ENCODE measurements at regions not wholly inside any gene's neighbourhood (a gene's known extent, or its start where the extent isn't known, plus 50 kb on each side); places are given as distances from the start of the nearest gene placed in this dataset.

DNA sequence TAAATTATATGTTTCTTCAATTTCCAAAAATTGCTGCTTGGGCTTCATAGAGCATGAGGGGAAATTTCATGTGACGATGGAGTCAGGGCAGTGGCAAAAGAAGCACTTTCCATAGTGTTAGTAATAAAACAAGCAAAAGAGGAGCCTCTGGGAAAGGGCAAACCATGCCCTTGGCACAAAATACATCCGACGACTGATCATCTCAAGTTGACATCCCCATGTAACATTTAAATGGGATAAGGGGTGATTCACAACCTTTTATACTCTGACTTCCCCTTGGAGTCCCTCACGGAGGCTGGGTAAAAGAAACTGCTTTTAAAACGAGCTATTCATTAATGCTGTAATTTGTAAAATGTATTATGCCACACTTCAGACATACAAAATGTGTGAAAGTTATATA lies 161.4 kb upstream of the DMRT1 start:
- POLR2A ChIA-PET: no interaction called here
- H3K36me3 ChIP-seq (ENCODE audit: control insufficient read depth in 2 of 2, insufficient read depth in 1 of 2, low read length in 2 of 2): no peaks in the 10 kb centered on the region
- CTCF ChIA-PET: interaction anchor here (0.8 kb wide), 1 partner anchor 622 kb away, joined by 3 read pairs; no protein-coding TSS in a partner anchor

DNA sequence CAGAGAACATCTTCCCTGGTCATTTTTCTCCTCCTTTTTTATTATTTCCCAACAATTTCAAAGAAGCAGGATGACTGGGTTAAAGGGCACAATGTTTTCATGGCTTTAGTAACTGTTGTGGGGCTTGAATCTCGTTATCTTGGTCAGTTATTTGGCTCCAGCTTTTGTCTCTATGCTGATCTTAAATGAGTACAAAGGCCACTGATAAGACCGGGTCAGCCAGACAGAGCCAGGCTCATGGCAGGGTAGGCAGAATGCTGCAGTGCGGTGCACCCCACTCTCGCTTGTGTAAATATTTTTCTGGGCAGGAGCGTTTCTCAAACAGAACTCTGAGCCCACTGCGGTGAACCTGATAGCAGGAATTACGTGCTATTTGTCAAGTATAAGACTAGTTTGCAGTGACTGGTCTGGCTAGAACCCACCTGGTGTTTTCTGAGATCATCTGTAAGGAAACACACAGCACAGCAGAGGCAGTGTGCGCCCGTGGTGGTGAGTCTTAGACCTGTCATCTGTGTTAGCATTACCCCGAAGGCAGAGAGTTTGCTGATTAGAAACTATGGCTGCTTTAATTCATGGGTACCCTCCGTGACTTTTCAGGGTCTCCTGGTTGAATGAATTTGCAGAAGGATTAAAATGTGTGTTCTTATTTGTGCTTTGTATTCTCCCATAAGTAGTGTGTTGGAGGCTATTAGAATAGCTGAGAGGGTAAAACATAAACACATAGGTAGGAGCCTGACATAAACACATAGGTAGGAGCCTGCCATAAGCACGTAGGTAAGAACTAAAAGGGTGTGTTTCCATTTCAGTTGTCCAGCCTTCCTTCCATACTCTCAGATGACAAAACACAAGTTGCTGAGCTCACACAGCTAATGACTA lies 158.6 kb upstream of the DMRT1 start:
- no peaks in the 10 kb centered on the region for H3K9me3 ChIP-seq (ENCODE audit: control insufficient read depth, insufficient read depth, low read depth, low read length)
- no peak overlapping the region for H3K27ac ChIP-seq (ENCODE audit: extremely low read depth, low read depth, low read length)
- ChIA-PET POLR2A (interaction anchor here (0.6 kb wide), 1 partner anchor 122 kb away, joined by 3 read pairs; no protein-coding TSS in a partner anchor), CTCF (interaction anchor here (1.0 to 1.3 kb wide), 2 partner anchors 11 to 72 kb away, joined by 3 read pairs; no protein-coding TSS in a partner anchor)
- H3K4me3 ChIP-seq (ENCODE audit: low read depth, low read length): no peak overlapping the region
- peak; percentile 56; the same call in 1 of the 2 replicates for TF ChIP-seq TRIM28 (IDR thresholded peaks at IDR 0.05; ENCODE audit: borderline replicate concordance, low read length)
- TF ChIP-seq ZNF473 (tag by site-specific recombination; IDR thresholded peaks at IDR 0.05): no peak
- no peaks in the 10 kb centered on the region for H3K36me3 ChIP-seq (ENCODE audit: control insufficient read depth in 2 of 2, insufficient read depth in 1 of 2, low read length in 2 of 2)
- peaks cover 11% of the 10 kb centered on the region; the same call in 1 of the 2 replicates for H3K4me1 ChIP-seq (ENCODE audit: control insufficient read depth, insufficient read depth, low read length)

More for the DNA sequence above, 161.4 kb upstream of the DMRT1 start:
- H3K4me1 ChIP-seq (ENCODE audit: control insufficient read depth, insufficient read depth, low read length): peaks cover 13% of the 10 kb centered on the region; the same call in 1 of the 2 replicates
- H3K9me3 ChIP-seq (ENCODE audit: control insufficient read depth, insufficient read depth, low read depth, low read length): no peaks in the 10 kb centered on the region
- TF ChIP-seq ZEB2 (tag by site-specific recombination; IDR thresholded peaks at IDR 0.05) (no peak), ZNF658 (tag by site-specific recombination; IDR thresholded peaks at IDR 0.05) (no peak), ZNF19 (tag by site-specific recombination; IDR thresholded peaks at IDR 0.05; ENCODE audit: low read depth) (no peak), ZBTB7A (tag by site-specific recombination; IDR thresholded peaks at IDR 0.05; ENCODE audit: low read depth) (no peak), ZNF140 (tag by site-specific recombination; IDR thresholded peaks at IDR 0.05) (no peak), RBAK (tag by site-specific recombination; IDR thresholded peaks at IDR 0.05) (no peak), ZNF112 (tag by site-specific recombination; IDR thresholded peaks at IDR 0.05) (no peak), ZNF48 (tag by site-specific recombination; IDR thresholded peaks at IDR 0.05) (no peak), ZNF654 (tag by site-specific recombination; IDR thresholded peaks at IDR 0.05; ENCODE audit: low read depth) (no peak), ZNF221 (tag by site-specific recombination; IDR thresholded peaks at IDR 0.05; ENCODE audit: borderline replicate concordance) (no peak), ZNF621 (tag by site-specific recombination; IDR thresholded peaks at IDR 0.05) (no peak), ZNF354C (tag by site-specific recombination; IDR thresholded peaks at IDR 0.05; ENCODE audit: borderline replicate concordance, low read depth) (no peak)
- TF ChIP-seq, protein P1, sequence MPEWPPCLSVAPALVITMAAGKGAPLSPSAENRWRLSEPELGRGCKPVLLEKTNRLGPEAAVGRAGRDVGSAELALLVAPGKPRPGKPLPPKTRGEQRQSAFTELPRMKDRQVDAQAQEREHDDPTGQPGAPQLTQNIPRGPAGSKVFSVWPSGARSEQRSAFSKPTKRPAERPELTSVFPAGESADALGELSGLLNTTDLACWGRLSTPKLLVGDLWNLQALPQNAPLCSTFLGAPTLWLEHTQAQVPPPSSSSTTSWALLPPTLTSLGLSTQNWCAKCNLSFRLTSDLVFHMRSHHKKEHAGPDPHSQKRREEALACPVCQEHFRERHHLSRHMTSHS (tag by site-specific recombination; IDR thresholded peaks at IDR 0.05): no peak
- TF ChIP-seq, protein P2, sequence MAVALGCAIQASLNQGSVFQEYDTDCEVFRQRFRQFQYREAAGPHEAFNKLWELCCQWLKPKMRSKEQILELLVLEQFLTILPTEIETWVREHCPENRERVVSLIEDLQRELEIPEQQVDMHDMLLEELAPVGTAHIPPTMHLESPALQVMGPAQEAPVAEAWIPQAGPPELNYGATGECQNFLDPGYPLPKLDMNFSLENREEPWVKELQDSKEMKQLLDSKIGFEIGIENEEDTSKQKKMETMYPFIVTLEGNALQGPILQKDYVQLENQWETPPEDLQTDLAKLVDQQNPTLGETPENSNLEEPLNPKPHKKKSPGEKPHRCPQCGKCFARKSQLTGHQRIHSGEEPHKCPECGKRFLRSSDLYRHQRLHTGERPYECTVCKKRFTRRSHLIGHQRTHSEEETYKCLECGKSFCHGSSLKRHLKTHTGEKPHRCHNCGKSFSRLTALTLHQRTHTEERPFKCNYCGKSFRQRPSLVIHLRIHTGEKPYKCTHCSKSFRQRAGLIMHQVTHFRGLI (tag by site-specific recombination; IDR thresholded peaks at IDR 0.05): no peak
- TF ChIP-seq, protein P3, sequence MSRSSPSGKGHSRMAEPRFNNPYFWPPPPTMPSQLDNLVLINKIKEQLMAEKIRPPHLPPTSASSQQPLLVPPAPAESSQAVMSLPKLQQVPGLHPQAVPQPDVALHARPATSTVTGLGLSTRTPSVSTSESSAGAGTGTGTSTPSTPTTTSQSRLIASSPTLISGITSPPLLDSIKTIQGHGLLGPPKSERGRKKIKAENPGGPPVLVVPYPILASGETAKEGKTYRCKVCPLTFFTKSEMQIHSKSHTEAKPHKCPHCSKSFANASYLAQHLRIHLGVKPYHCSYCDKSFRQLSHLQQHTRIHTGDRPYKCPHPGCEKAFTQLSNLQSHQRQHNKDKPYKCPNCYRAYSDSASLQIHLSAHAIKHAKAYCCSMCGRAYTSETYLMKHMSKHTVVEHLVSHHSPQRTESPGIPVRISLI (tag by site-specific recombination; IDR thresholded peaks at IDR 0.05): no peak
- TF ChIP-seq, protein P4, sequence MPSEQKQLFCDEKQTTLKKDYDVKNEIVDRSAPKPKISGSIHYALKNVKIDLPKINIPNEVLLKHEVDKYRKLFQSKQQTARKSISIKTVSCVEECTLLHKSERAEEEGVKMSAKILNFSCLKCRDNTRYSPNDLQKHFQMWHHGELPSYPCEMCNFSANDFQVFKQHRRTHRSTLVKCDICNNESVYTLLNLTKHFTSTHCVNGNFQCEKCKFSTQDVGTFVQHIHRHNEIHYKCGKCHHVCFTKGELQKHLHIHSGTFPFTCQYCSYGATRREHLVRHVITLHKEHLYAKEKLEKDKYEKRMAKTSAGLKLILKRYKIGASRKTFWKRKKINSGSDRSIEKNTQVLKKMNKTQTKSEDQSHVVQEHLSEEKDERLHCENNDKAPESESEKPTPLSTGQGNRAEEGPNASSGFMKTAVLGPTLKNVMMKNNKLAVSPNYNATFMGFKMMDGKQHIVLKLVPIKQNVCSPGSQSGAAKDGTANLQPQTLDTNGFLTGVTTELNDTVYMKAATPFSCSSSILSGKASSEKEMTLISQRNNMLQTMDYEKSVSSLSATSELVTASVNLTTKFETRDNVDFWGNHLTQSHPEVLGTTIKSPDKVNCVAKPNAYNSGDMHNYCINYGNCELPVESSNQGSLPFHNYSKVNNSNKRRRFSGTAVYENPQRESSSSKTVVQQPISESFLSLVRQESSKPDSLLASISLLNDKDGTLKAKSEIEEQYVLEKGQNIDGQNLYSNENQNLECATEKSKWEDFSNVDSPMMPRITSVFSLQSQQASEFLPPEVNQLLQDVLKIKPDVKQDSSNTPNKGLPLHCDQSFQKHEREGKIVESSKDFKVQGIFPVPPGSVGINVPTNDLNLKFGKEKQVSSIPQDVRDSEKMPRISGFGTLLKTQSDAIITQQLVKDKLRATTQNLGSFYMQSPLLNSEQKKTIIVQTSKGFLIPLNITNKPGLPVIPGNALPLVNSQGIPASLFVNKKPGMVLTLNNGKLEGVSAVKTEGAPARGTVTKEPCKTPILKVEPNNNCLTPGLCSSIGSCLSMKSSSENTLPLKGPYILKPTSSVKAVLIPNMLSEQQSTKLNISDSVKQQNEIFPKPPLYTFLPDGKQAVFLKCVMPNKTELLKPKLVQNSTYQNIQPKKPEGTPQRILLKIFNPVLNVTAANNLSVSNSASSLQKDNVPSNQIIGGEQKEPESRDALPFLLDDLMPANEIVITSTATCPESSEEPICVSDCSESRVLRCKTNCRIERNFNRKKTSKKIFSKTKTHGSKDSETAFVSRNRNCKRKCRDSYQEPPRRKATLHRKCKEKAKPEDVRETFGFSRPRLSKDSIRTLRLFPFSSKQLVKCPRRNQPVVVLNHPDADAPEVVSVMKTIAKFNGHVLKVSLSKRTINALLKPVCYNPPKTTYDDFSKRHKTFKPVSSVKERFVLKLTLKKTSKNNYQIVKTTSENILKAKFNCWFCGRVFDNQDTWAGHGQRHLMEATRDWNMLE (tag by site-specific recombination; conservative IDR thresholded peaks at IDR 0.05; ENCODE audit: low read depth): no peak
- no peak overlapping the region for H3K4me3 ChIP-seq (ENCODE audit: low read depth, low read length)
- H3K27ac ChIP-seq (ENCODE audit: extremely low read depth, low read depth, low read length): no peak overlapping the region

All from HEK293 (cell line).